GM21367 (cell line): ENCODE measurements at regions not wholly inside any gene's neighbourhood (a gene's known extent, or its start where the extent isn't known, plus 50 kb on each side); places are given as distances from the start of the nearest gene placed in this dataset.

Experiments
- ATAC-seq: cut with Tn5 transposase; IDR thresholded peaks from one replicate; pipeline ENCODE4 v1.9.1; 2021; ENCODE audit not compliant: unreplicated experiment

DNA sequence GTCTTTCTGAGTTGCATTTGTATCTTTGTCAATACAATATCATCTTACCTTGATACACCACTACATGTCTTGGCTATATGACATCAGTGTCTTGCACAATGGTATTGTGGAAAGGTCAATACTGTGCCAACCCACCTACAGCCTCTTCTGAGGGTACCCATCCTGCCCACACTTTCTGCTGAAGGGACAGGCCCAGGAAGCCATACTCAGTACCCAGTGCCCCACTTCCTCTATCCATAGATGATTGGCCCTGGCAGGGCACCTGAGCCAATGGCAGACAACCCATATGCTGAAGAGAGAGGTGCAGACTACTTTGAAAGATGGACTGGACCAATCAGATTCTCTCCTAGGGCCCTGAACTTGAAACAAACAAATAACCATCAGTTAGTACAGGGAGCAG, 152.0 kb upstream of the ADO start:
- ATAC-seq = no peak

DNA sequence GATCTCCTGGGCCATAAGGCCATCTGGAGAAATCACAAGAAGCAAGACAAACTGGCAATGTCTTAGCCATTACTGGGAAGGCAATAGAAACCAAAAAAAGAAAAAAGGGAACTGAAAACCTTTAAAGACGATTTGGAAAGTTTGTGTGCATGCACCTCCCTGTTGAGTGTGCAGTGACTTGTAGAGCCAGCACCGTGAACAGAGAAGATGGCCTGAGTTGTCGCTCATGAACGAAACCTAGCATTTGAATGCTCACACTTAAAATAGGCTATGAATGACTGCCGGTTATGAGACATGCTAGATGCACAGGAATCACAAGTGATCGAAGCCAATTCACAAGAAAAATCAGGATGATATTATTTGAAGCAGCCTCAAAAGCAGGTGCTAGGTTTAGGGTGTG, 151.3 kb upstream of the ADO start:
- peak; percentile 76 for ATAC-seq

DNA sequence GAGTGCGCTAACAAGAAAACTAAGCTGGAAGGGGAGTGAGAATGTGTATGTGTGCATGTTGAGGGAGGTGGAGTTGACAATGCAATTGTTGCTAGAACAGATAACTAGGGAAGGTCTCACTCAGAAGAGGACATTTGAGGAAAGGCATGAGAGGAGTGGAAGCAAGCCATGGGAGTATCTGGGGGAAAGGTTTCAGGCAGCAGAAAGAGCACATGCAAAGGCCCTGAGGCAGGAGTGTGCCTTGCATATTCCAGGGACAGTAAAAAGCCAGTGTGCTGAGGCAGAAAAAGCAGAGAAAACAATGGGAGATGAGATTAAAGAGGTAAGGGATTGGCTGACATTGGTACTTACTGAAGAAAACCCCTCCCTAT, 149.6 kb upstream of the ADO start:
- no peak for ATAC-seq

DNA sequence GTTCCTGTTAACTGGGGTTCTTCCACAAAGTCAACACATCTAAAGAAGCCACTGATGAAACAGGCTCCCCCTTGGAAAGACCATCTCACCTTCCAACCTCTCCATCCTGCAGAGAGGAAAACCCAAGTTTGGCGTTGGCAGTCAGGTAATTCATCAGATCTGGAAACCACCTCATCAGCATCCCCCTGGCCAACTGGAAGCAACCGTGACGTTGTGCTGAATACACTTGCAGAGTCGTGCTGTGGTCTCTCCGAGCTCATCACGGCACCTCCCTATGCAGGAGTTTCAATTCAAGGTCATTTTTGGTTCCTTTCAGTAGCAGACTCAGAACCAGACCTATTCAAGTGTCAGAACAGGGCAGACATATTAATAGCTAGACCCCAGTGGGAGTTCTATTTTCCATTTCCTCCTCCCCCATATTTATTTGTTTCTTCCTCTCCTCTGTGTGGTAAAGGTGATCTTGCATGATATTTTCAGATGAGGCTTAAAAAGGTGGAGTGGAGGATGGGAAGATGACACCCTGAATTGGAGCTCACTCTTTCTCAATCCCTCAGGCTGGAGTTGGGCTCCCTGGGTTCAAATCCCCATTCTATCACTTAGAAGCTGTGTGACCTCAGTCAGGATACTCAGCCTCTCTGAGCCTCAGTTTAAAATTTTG, 149.1 kb upstream of the ADO start:
- peak; percentile 73 for ATAC-seq

DNA sequence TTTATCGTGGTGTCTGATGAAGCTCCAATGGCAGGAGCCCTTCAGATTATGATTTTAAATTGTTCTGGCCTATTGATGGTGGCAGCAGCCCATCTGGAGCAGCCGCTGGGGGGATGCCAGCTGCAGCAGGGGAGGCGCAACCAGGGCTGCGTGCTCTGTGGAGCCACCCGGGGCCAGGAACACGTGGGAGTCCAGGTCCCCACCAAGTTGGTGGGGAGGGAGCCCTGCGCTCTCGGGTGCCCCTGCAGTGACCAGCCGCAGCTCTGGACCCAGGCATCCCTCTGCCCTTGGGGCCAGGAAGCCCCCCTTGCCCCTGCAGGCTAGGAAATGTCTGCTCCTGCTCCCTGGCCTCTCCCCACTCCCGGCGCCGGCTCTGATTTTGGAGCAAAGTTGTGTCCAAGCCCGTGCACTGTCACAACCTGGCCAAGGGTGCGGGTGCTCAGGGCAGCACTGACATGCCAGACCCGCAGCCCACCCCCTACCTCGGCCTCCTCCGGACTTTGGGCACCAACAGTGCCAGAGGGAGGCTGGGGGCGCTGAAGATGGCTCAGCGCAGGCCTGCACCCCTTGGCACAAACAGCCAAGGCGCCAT, 147.2 kb upstream of the ADO start:
- ATAC-seq = no peak

DNA sequence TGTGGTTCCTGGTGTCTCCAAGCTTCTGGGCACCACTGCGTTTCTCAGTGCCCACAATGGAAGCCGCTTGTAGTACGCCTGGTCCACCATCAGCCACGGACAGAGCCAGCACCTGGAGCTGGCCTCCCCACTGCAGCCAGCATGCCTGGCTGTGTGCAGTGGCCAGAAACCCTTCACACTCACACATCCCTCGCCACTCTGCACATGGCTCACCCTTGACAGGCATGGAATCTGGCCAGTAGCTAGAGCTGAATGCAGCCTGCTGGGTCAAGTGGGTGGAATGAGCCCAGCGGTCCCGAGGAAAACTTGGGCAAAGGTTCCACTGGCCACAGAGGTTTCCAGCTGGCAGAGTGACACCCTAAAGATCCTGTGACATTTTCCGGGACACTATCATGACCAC, 146.0 kb upstream of the ADO start:
- ATAC-seq = no peak

DNA sequence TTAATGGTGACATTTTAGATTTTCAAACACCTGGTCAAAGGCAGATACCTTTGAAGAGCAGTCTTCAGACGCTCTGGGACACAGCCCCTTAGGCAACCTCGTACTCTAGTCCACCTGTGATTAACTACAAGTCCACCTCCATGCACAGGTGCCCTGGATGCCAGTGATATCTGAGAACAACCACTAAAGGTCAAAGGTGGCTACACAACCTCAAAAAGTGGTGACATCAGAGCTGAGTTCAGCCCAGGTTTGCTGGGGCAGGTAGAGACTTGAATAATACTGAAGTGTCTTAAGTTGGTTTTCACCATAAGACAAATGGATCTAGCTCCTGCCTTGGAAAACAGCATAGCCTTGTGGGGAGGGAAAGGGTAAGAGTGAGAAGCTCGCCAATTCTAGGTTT, 143.4 kb upstream of the ADO start:
- no peak for ATAC-seq

DNA sequence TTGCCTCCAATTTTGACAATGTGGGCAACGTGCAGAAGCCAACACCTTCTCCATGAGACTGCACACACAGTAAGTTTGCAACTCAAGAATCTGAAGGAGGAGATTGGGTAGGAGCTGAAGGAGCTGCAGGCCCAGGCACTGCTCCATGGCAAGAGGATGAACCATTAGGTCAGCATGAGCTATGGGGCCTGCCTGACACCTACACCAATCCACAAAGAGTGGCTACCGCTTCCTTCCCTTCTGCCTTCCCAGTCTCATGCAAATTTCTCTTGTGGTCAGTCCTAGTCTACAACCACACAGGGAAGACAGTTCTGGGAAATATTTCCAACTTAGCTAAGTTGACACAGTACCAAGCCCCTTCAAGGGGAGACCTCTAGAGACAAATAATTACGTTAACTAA, 142.0 kb upstream of the ADO start:
- no peak for ATAC-seq

DNA sequence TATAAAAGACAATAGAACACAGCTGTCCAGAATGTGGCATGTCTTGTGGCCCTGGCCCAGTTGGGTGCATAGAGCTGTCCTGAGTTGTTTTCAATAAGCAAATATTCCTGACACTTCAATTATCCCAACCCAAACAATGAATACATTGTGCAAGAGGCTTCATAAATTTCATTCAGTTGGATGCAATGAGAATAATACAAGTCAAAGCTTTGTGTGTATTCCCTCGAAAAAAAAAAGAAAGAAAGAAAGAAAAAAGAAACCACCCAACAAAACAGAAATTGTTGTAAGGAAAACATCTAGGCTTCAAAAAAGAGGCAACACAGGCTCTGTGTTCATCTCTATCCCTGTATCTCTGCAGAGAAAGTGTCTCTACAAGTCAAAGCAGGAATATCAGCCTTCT, 138.7 kb upstream of the ADO start:
- ATAC-seq = no peak

DNA sequence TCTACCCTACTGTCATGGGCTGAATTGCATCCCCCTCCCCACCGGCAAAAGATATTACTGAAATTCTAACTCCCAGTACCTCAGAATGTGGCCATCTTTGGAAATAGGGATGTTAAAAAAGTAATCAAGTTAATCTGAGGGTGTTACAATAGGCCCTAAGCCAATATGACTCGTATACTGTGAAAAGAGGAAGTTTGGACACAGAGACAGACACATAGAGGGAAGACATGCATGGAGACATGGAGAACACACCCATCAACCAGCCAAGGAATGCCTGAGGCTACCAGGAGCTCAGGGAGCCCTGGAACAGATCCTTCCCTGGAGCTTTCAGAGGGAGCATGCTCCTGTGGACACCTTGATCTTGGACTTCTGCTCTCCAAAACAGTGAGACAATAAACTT, 138.2 kb upstream of the ADO start:
- ATAC-seq = no peak

DNA sequence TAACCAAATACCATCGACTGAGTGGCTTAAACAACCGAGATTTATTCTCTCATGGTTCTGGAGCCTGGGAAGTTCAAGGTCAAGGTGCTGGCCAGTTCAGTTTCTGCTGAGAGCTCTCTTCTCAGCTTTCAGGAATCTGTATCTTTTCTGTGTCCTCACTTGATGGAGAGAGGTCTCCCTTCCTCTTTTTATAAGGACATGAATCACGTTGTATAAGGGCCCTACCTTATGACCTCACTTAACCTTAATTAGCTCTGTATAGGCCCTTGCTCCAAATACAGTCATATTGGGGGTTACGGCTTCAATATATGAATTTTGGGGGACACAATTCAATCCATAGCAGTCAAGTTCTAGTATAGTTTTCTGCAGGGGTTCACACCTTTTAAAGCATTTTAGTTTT, 135.2 kb upstream of the ADO start:
- no peak for ATAC-seq

DNA sequence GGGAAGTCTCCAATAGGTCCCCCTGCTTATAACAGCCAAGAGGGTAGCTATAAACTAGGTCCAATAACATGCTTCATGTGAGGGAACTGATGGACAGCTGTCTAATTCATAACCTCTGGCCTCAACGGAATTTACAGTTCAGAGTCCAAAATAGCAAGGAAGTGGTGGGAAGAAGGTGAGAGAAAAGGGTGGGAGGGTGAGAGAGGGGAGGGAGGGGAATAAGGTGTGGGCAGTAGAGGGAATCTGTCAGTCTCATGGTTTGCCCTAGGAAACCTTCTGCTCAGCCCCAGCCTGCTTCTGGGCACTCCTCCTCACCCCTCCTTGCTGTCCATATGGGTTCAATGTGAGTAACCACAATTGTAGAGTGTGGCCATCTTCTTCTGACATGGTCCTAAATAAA, 133.4 kb upstream of the ADO start:
- ATAC-seq = no peak

DNA sequence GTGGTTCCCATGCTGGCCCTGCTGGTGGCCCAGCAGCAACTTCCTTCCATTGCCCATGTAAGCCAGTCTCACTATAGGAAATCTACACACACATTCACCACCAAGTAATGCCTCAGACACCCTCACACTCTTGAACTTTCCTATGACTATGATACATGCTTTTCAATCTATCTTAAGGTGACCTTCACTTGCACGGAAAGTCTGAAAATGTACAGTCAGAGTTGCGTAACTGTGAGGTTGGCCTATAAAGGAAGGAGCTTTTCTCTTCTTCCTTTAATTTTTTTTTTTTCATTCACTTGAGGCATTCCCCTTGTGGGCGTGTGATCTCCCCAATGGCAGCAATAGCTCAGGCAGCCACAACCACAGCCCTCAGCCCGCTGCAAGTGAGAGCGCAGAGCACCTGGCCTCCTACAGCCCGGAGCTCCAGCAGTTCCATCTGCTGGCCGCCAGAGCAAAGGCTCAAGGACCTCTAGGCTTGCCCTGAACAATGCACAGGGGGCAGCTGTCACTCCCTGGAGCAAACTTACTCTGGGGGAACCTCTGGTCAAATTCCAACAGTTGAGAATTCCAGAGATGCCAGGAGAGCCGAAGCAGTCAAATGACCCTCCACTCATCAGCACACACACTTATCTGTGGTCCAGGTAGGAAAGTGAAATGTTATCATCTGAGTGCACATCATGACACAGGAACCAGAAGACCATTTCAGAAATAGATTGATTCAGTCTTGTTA, 123.1 kb upstream of the ADO start:
- peak; percentile 96 for ATAC-seq

DNA sequence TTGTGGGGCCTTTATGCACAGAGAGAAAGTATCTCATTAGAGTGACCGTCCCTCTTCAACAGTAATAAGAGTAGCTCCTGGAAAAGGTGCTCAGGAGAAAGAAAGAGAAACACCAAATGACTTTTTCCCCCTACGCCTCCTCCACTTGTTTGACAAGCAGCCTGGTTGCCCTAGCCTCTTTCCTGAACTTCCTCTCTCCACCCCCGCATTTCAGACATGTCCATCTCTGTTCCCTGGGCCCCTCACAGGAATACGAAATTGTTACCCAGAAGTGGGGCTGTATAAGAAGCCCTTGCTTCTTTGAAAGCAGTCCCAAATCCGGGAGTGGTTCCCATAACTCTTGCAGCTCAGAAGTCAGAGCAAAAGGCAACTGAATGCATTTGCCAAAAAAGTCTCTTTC, 119.6 kb upstream of the ADO start:
- no peak for ATAC-seq

DNA sequence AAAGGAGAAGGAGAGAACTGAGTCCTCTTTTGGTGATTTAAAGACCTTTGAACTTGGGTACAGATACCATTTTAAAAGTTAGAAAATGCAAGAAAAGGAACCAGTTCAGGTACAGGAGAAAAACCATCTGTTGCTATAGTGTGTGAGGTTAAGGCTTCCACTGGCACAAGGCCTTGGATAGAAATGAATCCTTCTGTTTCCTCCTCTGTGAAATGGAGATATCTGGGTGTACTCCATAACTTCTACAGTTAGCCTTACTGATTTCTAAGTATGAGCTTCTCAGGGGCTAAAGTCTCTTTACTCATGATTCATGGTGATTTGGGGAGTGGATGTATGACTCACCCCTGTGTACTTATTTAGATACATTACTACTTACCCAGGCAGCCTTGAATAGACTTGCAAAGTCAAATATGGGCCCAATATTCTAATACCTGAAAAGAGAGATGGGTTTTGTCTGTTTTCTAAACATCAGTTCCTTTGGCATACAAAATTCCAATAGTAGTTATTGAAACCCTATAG, 117.2 kb upstream of the ADO start:
- ATAC-seq = no peak

DNA sequence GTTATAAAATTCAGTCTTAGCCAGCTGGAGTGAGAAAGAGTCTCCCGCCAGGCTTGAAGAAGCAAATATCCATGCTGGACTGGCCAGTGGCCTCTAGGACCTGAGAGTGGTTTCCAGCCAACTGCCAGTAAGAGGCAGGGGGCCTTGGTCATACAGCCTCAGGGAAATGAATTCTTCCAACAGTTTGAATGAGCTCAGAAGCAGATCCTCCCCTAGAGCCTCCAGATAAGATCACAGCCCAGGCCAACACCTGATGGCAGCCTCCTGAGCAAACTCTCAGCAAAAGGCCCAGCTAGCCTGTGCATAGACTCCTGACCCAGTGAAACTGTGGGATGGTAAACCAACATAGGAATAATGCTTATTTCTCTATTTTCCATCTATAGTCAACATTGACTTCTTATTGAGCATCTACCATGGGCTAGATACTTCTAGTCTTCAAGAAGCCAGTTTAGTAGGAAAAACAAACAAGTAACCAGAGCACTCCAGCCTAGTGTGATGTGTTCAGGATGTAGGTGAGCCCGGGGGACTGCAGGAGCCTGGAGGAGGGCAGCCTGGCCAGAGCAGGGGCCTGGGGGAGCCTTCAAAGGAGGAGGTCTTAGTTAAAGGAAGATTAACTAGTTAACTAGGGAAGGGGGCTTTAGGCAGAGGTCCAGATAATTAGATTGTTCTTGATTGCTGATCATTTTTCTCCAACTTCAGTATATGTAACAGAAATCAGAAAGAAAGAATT, 115.4 kb upstream of the ADO start:
- no peak for ATAC-seq

DNA sequence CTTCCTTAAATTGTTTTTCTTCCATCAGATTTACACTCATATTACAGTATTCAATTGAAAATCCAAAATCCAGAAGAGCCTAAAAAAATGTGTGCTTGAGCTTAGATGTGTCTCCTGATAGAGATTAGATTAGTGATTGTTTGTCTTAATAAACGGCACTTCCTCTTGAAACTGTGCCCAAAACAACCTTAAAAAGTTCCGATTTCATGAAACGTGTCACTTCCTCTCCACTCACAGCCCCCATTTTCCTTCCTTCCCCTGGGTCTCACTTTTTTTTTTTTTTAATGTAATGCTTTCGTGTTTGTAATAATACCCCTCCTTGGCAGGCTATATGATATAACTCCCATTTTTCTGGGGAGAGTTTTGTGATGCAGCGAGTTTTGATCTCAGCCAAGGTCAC, 114.8 kb upstream of the ADO start:
- ATAC-seq = no peak

DNA sequence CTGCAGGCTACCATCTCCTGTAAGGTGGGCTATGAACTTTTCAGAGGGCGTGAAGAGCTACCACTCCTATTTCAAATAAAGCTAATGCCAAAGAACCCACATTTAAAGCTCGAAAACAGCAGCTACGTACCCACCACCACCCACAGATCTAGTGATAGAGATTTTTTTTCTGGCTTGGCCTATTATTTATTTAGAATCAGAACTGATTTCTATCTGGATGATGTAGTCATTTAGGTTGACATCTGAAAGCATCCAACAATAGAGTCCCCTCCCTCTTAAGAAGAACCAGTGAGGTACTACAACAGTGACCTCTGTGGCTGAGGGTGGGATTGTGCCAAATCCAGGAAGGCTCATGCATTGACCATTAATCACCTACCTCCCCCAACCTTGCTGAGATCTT, 113.8 kb upstream of the ADO start:
- ATAC-seq = no peak

DNA sequence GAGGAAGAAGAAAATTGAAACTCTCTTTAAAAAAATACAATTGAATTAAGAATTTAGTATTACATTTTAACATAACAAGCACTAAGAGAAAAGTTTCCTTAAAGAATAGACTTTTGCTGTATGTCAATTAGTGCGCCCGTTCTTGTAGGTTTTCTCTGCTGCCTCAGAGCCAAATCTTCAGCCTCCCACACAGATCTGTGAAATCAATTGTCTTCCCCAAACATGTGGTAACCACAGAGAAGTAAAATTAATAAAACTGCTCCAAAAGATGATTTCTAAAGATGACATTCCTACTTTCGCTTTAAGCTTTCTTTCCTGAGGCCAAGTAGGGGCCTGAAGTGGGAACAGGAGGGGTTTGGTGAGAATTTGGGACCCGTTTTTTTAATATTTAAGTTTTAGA, 113.2 kb upstream of the ADO start:
- no peak for ATAC-seq

DNA sequence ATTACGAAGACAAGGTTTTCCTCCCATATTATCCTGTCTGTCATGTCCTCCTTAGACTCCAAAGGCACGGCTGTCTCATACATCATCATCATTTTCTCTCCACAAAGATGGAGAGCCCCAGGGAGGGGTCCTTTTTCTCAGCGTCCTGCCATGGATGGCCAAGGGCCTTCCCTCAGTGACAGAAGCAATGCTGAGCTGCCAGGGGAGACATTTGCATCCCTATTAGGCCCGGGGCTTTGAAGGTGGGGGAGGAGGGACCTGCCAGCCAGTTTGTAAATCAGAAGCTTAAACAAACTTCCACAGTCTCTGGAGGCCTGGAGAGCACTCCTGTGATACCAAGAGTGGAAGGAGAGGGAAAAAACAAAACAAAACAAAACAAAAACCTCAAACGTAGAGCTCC, 112.4 kb upstream of the ADO start:
- ATAC-seq = no peak

DNA sequence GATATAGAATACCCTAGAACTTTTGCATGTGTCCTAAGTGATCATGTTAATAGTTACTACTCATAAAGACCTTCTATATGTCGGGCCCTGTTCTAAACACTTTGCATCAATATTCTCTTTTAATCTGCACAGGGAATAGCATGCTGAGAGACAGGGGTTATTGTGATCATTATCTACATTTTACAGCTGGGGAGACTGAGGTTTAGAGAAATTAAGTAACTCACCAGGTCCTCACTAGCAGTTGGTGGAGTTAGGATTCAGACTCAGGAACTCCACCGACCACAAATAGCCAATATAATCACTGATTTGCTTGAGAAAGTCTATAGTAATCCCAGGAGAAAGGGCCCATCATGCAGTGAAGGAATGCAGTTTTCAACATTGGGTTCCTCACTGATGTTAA, 111.2 kb upstream of the ADO start:
- ATAC-seq = no peak
